Panc1 (cell line): ENCODE measurements at regions not wholly inside any gene's neighbourhood (a gene's known extent, or its start where the extent isn't known, plus 50 kb on each side); places are given as distances from the start of the nearest gene placed in this dataset.

ENCODE experiments used
- ATAC-seq: fragments of 200-7000 bp; cut with Tn5 transposase; 2 replicates; pipeline ENCODE4 v1.9.1; 2020; ENCODE audit warnings: mild to moderate bottlenecking, moderate library complexity
- BruUV-seq: library from RNA; stranded (reverse); fragments of 400-500 nt; replicated peaks from 2 replicates; lab custom pipeline; 2021; lab: Mats Ljungman, UMichigan
- CTCF ChIA-PET: fragments of 300-600 bp; sonication (Branson Sonifier 250); formaldehyde crosslinking; loops from one replicate; lab custom pipeline; 2022; ENCODE audit warnings: antibody characterized with exemption; lab: Charles Lee
- POLR2A ChIA-PET: fragments of 300-600 bp; sonication (Branson Sonifier 250); formaldehyde crosslinking; loops from one replicate; lab custom pipeline; 2022; ENCODE audit warnings: antibody characterized with exemption; lab: Charles Lee
- DNase-seq: peaks from one replicate; pipeline ENCODE4 v3.0.0-alpha.2; 2010; ENCODE audit warnings: low read depth, low spot score
- H3K27ac ChIP-seq: 2 replicates; pipeline ENCODE4 v1.5.1; 2011; ENCODE audit warnings: mild to moderate bottlenecking, low read length, inconsistent platforms
- H3K27me3 ChIP-seq: fragments of 200-500 bp; sonication (Bioruptor generic); 2 replicates; pipeline ENCODE4 v1.6.0; 2014; ENCODE audit warnings: low read length, inconsistent platforms; ENCODE audit not compliant: control insufficient read depth, insufficient read depth
- H3K36me3 ChIP-seq: fragments of 200-500 bp; sonication (Bioruptor generic); 2 replicates; pipeline ENCODE4 v1.5.1; 2014; ENCODE audit warnings: inconsistent platforms, mild to moderate bottlenecking, low read length, moderate library complexity; ENCODE audit not compliant: control insufficient read depth, insufficient read depth
- H3K4me1 ChIP-seq: 2 replicates; pipeline ENCODE4 v1.5.1; 2011; ENCODE audit warnings: inconsistent platforms, mild to moderate bottlenecking, low read length, moderate library complexity; ENCODE audit not compliant: control insufficient read depth, insufficient read depth
- H3K4me3 ChIP-seq, 2 experiments: 2 replicates each; pipeline ENCODE4 v1.5.1; 2011 to 2012; ENCODE audit warnings: low read depth in 2 of 2, low read length in 2 of 2, mild to moderate bottlenecking in 2 of 2, inconsistent platforms in 1 of 2, moderate library complexity in 1 of 2
- H3K9me3 ChIP-seq: fragments of 200-500 bp; sonication (Bioruptor generic); 2 replicates; pipeline ENCODE4 v1.5.1; 2014; ENCODE audit warnings: low read depth, mild to moderate bottlenecking, inconsistent platforms, low read length, moderate library complexity; ENCODE audit not compliant: control insufficient read depth, insufficient read depth
- POLR2AphosphoS5 ChIP-seq: IDR thresholded peaks from 2 replicates; pipeline ENCODE4 v1.6.1; 2012; ENCODE audit warnings: mild to moderate bottlenecking, low read depth, low read length, moderate library complexity
- SIN3A ChIP-seq: IDR thresholded peaks from 2 replicates; pipeline ENCODE4 v1.6.1; 2012; ENCODE audit warnings: low read depth, mild to moderate bottlenecking, low read length, moderate library complexity, borderline replicate concordance; ENCODE audit not compliant: insufficient read depth
- TCF7L2 ChIP-seq: IDR thresholded peaks from 2 replicates; pipeline ENCODE4 v1.6.1; 2011; ENCODE audit warnings: mild to moderate bottlenecking, low read depth, low read length, inconsistent platforms
- in situ Hi-C: cut with HindIII; loops from 2 replicates; pipeline ENCODE4 v1.10.0; 2016; ENCODE audit warnings: low sequenced_read_pairs, low pct_unique_long_range_greater_than_20kb
- intact Hi-C: fragments of 100-400 bp; cut with micrococcal nuclease; formaldehyde crosslinking; loops from one replicate; pipeline ENCODE4 v1.10.0; 2022; ENCODE audit not compliant: unreplicated experiment
- TF ChIP-seq, protein P1 (sequence below), 2 experiments: IDR thresholded peaks; 2 replicates each; pipeline ENCODE4 v1.6.1; 2011 to 2012; ENCODE audit warnings: low read depth in 2 of 2, control low read depth in 1 of 2, low read length in 1 of 2, mild to moderate bottlenecking in 1 of 2, moderate library complexity in 1 of 2; ENCODE audit not compliant: insufficient read depth in 1 of 2
- TF ChIP-seq, protein P2 (sequence below): fragments of 450-650 bp; IDR thresholded peaks from 2 replicates; pipeline ENCODE4 v1.5.1; 2017; ENCODE audit warnings: mild to moderate bottlenecking

DNA sequence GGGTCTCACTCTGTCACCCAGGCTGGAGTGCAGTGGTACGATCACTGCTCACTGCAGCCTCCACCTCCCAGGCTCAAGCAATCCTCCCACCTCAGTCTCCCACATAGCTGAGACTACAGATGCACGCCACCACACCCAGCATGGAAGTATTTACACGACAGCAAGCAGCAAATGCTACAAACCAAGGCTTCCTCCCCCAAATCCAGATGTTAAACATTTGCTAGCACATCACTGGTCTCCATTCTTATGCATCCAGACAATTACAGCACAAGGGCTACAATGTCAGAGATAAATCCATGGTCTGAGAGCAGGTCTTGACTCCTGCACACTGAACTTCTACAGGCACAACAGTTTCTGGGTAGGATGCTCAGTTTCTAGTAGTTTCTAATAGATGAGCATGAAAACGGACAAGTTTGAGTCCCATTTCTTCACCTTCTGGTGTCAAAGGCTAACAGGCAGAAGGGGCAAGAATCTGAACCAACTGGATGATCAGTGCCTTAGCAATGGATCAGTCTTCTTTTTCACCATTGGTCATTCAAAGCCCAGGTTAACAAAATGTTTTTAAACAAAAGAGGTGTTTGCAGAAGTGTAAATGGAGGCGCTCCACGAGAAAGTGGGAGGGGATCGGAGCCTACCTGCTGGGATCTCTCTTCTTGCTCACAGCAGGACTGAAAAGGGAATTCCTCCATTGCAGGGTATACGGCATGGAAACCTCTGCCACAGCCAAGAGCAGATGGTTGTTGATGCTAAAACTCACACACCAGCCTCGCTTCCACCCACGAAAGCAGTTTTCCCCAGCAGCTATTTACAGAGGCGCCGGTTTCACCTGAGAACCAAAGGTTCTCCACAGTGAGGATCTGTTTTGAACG, 135.0 kb upstream of the ARL4C start:
- H3K27me3 ChIP-seq = no peaks in the 10 kb centered on the region
- H3K4me1 ChIP-seq = no peaks in the 10 kb centered on the region; the same call in 1 of the 2 replicates
- H3K9me3 ChIP-seq = no peaks in the 10 kb centered on the region
- intact Hi-C loops (no loop called here), in situ Hi-C loops (no loop called here)
- no peak for DNase-seq
- no peak for ATAC-seq
- TF ChIP-seq SIN3A (no peak), TCF7L2 (no peak), POLR2AphosphoS5 (no peak)
- TF ChIP-seq, protein P1, sequence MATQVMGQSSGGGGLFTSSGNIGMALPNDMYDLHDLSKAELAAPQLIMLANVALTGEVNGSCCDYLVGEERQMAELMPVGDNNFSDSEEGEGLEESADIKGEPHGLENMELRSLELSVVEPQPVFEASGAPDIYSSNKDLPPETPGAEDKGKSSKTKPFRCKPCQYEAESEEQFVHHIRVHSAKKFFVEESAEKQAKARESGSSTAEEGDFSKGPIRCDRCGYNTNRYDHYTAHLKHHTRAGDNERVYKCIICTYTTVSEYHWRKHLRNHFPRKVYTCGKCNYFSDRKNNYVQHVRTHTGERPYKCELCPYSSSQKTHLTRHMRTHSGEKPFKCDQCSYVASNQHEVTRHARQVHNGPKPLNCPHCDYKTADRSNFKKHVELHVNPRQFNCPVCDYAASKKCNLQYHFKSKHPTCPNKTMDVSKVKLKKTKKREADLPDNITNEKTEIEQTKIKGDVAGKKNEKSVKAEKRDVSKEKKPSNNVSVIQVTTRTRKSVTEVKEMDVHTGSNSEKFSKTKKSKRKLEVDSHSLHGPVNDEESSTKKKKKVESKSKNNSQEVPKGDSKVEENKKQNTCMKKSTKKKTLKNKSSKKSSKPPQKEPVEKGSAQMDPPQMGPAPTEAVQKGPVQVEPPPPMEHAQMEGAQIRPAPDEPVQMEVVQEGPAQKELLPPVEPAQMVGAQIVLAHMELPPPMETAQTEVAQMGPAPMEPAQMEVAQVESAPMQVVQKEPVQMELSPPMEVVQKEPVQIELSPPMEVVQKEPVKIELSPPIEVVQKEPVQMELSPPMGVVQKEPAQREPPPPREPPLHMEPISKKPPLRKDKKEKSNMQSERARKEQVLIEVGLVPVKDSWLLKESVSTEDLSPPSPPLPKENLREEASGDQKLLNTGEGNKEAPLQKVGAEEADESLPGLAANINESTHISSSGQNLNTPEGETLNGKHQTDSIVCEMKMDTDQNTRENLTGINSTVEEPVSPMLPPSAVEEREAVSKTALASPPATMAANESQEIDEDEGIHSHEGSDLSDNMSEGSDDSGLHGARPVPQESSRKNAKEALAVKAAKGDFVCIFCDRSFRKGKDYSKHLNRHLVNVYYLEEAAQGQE (IDR thresholded peaks at IDR 0.05; ENCODE audit: insufficient read depth in 1 of 2, low read depth in 2 of 2, low read length in 1 of 2) = no peak
- TF ChIP-seq, protein P2, sequence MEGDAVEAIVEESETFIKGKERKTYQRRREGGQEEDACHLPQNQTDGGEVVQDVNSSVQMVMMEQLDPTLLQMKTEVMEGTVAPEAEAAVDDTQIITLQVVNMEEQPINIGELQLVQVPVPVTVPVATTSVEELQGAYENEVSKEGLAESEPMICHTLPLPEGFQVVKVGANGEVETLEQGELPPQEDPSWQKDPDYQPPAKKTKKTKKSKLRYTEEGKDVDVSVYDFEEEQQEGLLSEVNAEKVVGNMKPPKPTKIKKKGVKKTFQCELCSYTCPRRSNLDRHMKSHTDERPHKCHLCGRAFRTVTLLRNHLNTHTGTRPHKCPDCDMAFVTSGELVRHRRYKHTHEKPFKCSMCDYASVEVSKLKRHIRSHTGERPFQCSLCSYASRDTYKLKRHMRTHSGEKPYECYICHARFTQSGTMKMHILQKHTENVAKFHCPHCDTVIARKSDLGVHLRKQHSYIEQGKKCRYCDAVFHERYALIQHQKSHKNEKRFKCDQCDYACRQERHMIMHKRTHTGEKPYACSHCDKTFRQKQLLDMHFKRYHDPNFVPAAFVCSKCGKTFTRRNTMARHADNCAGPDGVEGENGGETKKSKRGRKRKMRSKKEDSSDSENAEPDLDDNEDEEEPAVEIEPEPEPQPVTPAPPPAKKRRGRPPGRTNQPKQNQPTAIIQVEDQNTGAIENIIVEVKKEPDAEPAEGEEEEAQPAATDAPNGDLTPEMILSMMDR = no peak
- no TSS peak for BruUV-seq
- no peak overlapping the region for H3K4me3 ChIP-seq
- no peak overlapping the region for H3K27ac ChIP-seq
- ChIA-PET POLR2A (no interaction called here), CTCF (no interaction called here)
- H3K36me3 ChIP-seq = no peaks in the 10 kb centered on the region

DNA sequence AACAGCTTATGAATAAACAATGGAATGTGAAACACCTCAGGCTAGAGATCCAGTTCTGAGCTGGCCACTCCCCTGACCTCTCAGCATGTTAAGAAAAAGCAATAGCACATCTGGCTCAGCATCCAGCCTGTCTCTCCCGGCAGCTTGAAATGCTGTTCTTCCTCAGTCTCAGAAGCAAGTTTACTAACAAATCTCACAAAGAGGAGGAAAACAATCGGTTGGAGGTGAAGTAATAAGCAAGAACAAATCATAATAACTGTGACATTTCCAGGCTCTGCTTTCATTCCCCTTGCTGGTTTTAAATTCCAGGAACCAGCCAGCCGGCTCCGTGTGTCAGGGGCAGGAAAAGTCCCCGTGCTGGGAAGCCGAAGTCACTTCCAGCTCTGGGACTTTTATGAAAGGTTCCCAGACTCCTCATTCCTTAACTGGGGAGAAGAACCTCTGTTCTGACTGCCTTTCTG, 133.9 kb upstream of the ARL4C start:
- BruUV-seq = no TSS peak
- ATAC-seq (no peak), DNase-seq (no peak)
- Histone ChIP-seq H3K4me3 (no peak overlapping the region), H3K9me3 (no peaks in the 10 kb centered on the region), H3K27ac (no peak overlapping the region), H3K36me3 (no peaks in the 10 kb centered on the region), H3K27me3 (no peaks in the 10 kb centered on the region), H3K4me1 (no peaks in the 10 kb centered on the region; the same call in 1 of the 2 replicates)
- TF ChIP-seq, protein P1 (IDR thresholded peaks at IDR 0.05; ENCODE audit: insufficient read depth in 1 of 2, low read depth in 2 of 2, low read length in 1 of 2) = no peak
- no peak for TF ChIP-seq POLR2AphosphoS5
- no peak for TF ChIP-seq SIN3A
- TF ChIP-seq TCF7L2 = no peak
- TF ChIP-seq, protein P2 = no peak
- ChIA-PET CTCF (no interaction called here), POLR2A (no interaction called here)
- intact Hi-C loops (no loop called here), in situ Hi-C loops (no loop called here)
